Stomach (tissue), 4 donors: ENCODE measurements at regions not wholly inside any gene's neighbourhood (a gene's known extent, or its start where the extent isn't known, plus 50 kb on each side); places are given as distances from the start of the nearest gene placed in this dataset.

Experiments used
- EP300 ChIP-seq: sonication (generic); formaldehyde crosslinking; IDR thresholded peaks from one replicate; pipeline ENCODE4 v1.6.1; 2017; ENCODE audit warnings: antibody characterized with exemption
- POLR2A ChIP-seq, 4 donors: fragments of 450-650 bp; IDR thresholded peaks; one replicate each; pipeline ENCODE4 v1.6.1; 2016; ENCODE audit warnings: antibody characterized with exemption in 4 of 4, control low read depth in 2 of 4, mild to moderate bottlenecking in 1 of 4, moderate library complexity in 1 of 4
- POLR2AphosphoS5 ChIP-seq, 3 donors: sonication (generic); formaldehyde crosslinking; IDR thresholded peaks; one replicate each; pipeline ENCODE4 v1.6.1; 2016; ENCODE audit warnings: antibody characterized with exemption in 3 of 3
- TF ChIP-seq, protein P1 (sequence below), 7 experiments: fragments of 450-650 bp in 4 of 7; fragments of 200-600 bp in 3 of 7; sonication (generic) in 3 of 7; IDR thresholded peaks; one replicate each; pipeline ENCODE4 v1.5.1; 2016 to 2019; ENCODE audit warnings: antibody characterized with exemption in 7 of 7, control low read depth in 2 of 7, mild to moderate bottlenecking in 1 of 7

DNA sequence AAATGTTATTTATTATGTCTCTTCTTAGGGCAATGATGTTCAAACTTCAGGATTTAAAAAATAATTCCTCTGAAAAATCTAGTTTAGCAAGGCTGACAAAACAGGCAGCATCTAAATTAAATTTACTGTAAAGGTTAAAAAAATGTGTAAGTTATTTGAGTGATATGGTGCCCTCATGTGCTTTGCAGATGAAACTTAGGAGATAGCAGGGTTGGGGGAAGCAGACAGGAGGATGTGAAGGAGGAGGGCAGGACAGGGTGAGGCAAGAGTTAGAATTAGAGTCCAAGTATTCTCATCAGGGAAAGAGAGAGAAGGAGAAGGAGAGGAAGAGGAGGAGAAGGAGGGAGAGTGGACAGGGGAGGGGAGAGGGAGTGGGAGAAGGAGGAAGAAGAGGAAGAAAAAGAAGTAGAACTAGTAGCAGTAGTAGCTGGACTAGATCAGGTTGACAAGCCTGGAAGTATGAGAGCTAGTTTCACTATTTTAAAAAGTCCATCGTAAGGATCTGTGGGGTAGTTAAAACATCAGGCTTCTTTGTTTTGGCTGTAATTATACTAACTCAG lies 141.2 kb upstream of the SESN3 start:
- no peak for TF ChIP-seq POLR2A (IDR thresholded peaks at IDR 0.05)
- TF ChIP-seq, protein P1, sequence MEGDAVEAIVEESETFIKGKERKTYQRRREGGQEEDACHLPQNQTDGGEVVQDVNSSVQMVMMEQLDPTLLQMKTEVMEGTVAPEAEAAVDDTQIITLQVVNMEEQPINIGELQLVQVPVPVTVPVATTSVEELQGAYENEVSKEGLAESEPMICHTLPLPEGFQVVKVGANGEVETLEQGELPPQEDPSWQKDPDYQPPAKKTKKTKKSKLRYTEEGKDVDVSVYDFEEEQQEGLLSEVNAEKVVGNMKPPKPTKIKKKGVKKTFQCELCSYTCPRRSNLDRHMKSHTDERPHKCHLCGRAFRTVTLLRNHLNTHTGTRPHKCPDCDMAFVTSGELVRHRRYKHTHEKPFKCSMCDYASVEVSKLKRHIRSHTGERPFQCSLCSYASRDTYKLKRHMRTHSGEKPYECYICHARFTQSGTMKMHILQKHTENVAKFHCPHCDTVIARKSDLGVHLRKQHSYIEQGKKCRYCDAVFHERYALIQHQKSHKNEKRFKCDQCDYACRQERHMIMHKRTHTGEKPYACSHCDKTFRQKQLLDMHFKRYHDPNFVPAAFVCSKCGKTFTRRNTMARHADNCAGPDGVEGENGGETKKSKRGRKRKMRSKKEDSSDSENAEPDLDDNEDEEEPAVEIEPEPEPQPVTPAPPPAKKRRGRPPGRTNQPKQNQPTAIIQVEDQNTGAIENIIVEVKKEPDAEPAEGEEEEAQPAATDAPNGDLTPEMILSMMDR (IDR thresholded peaks at IDR 0.05): no peak
- no peak for TF ChIP-seq POLR2AphosphoS5 (IDR thresholded peaks at IDR 0.05)
- TF ChIP-seq EP300: no peak
